Mesenteric fat pad (tissue), 1 donor: ENCODE measurements at regions not wholly inside any gene's neighbourhood (a gene's known extent, or its start where the extent isn't known, plus 50 kb on each side); places are given as distances from the start of the nearest gene placed in this dataset.
"Not testable (repeated sequence)": the region's sequence is repeated elsewhere in the genome, so short reads cannot be mapped to it uniquely, and the experiment has no call there.

ENCODE experiments used
- DNase-seq: peaks from one replicate; pipeline ENCODE4 v3.0.0-alpha.2; 2020; ENCODE audit warnings: low spot score
- donor health status: DM: yes; HTN: yes; CAD: no.

GRCh38 chr11:23846902-23847422, 649.9 kb upstream of the LUZP2 start:
- DNase-seq = no peak

GRCh38 chr11:23851216-23851615, 645.6 kb upstream of the LUZP2 start:
- no peak for DNase-seq

- DNase-seq = no peak
These were observed 640.2 kb upstream of the LUZP2 start for GRCh38 chr11:23856654-23857053.

- no peak for DNase-seq
These were observed 637.8 kb upstream of the LUZP2 start for GRCh38 chr11:23859087-23859486.

GRCh38 chr11:23861615-23862014, 635.2 kb upstream of the LUZP2 start:
- no peak for DNase-seq

- no peak for DNase-seq
These were observed 631.4 kb upstream of the LUZP2 start for GRCh38 chr11:23865341-23865975.

- DNase-seq = no peak
These were observed 630.2 kb upstream of the LUZP2 start for GRCh38 chr11:23866641-23867040.

GRCh38 chr11:23869671-23870070, 627.2 kb upstream of the LUZP2 start:
- no peak for DNase-seq

GRCh38 chr11:23873406-23873805, 623.4 kb upstream of the LUZP2 start:
- no peak for DNase-seq

- no peak for DNase-seq
These were observed 621.5 kb upstream of the LUZP2 start for GRCh38 chr11:23875176-23875850.

GRCh38 chr11:23883426-23884048, 613.3 kb upstream of the LUZP2 start:
- DNase-seq = not testable (repeated sequence)

- no peak for DNase-seq
These were observed 612.5 kb upstream of the LUZP2 start for GRCh38 chr11:23884341-23884740.

GRCh38 chr11:23885801-23886200, 611.1 kb upstream of the LUZP2 start:
- no peak for DNase-seq

- DNase-seq = not testable (repeated sequence)
These were observed 609.7 kb upstream of the LUZP2 start for GRCh38 chr11:23887122-23887521.

- DNase-seq = no peak
These were observed 603.7 kb upstream of the LUZP2 start for GRCh38 chr11:23893126-23893525.

- no peak for DNase-seq
These were observed 599.2 kb upstream of the LUZP2 start for GRCh38 chr11:23897453-23898286.

- DNase-seq = no peak
These were observed 593.7 kb upstream of the LUZP2 start for GRCh38 chr11:23903044-23903704.

GRCh38 chr11:23919455-23919854, 577.4 kb upstream of the LUZP2 start:
- no peak for DNase-seq

GRCh38 chr11:23923357-23923756, 573.5 kb upstream of the LUZP2 start:
- DNase-seq = no peak

- no peak for DNase-seq
These were observed 572.6 kb upstream of the LUZP2 start for GRCh38 chr11:23924226-23924625.

- DNase-seq = no peak
These were observed 565.4 kb upstream of the LUZP2 start for GRCh38 chr11:23931443-23931842.
